Hepatocyte (in vitro differentiated cells): ENCODE measurements at regions not wholly inside any gene's neighbourhood (a gene's known extent, or its start where the extent isn't known, plus 50 kb on each side); places are given as distances from the start of the nearest gene placed in this dataset.
"Not testable (repeated sequence)": the region's sequence is repeated elsewhere in the genome, so short reads cannot be mapped to it uniquely, and the experiment has no call there.

ENCODE experiments used
- DNase-seq: peaks from one replicate; pipeline ENCODE4 v3.0.0-alpha.2; 2016; ENCODE audit warnings: low spot score
- H2AFZ ChIP-seq: fragments of 200-600 bp; sonication (generic); 2 replicates; pipeline ENCODE4 v1.6.0; 2016; ENCODE audit warnings: antibody characterized with exemption, mild to moderate bottlenecking
- H3K27ac ChIP-seq: fragments of 200-600 bp; sonication (generic); 2 replicates; pipeline ENCODE4 v1.5.1; 2016; ENCODE audit warnings: mild to moderate bottlenecking
- H3K27me3 ChIP-seq: fragments of 200-600 bp; sonication (generic); 2 replicates; pipeline ENCODE4 v1.6.1; 2016
- H3K36me3 ChIP-seq: fragments of 200-600 bp; sonication (generic); replicated peaks from 2 replicates; pipeline ENCODE4 v1.5.1; 2016; ENCODE audit warnings: low read depth; ENCODE audit not compliant: insufficient read depth
- H3K4me1 ChIP-seq: fragments of 200-600 bp; sonication (generic); 2 replicates; pipeline ENCODE4 v1.5.1; 2016; ENCODE audit warnings: mild to moderate bottlenecking, moderate library complexity; ENCODE audit not compliant: insufficient read depth
- H3K4me2 ChIP-seq: fragments of 200-600 bp; sonication (generic); 2 replicates; pipeline ENCODE4 v1.6.0; 2016
- H3K4me3 ChIP-seq: fragments of 200-600 bp; sonication (generic); 2 replicates; pipeline ENCODE4 v1.5.1; 2016; ENCODE audit warnings: mild to moderate bottlenecking
- H3K79me2 ChIP-seq: fragments of 200-600 bp; sonication (generic); 2 replicates; pipeline ENCODE4 v1.6.0; 2017; ENCODE audit warnings: mild to moderate bottlenecking
- H3K9me2 ChIP-seq: fragments of 200-600 bp; sonication (generic); replicated peaks from 2 replicates; pipeline ENCODE4 v1.6.0; 2017; ENCODE audit warnings: mild to moderate bottlenecking; ENCODE audit not compliant: insufficient read depth
- H3K9me3 ChIP-seq: fragments of 200-600 bp; sonication (generic); 2 replicates; pipeline ENCODE4 v1.5.1; 2016; ENCODE audit warnings: low read depth, mild to moderate bottlenecking
- H4K20me1 ChIP-seq: fragments of 200-600 bp; sonication (generic); 2 replicates; pipeline ENCODE4 v1.6.0; 2016; ENCODE audit warnings: mild to moderate bottlenecking; ENCODE audit not compliant: insufficient read depth, poor library complexity, severe bottlenecking
- EZH2 ChIP-seq: fragments of 200-600 bp; sonication (generic); IDR thresholded peaks from 2 replicates; pipeline ENCODE4 v1.6.1; 2016; ENCODE audit warnings: antibody characterized with exemption, mild to moderate bottlenecking, borderline replicate concordance
- EZH2phosphoT487 ChIP-seq: fragments of 200-600 bp; sonication (generic); IDR thresholded peaks from one replicate; pipeline ENCODE4 v1.6.1; 2018; ENCODE audit warnings: antibody characterized with exemption, mild to moderate bottlenecking, low read depth, moderate library complexity; ENCODE audit not compliant: unreplicated experiment, severe bottlenecking
- WGBS: methylation state at CpG from one replicate; pipeline ENCODE4 v1.1.6; 2016; ENCODE audit warnings: low lambda C conversion rate; ENCODE audit errors: missing lambda C conversion rate; 5-methylcytosine and 5-hydroxymethylcytosine counted together
- TF ChIP-seq, protein P1 (sequence below): fragments of 200-600 bp; sonication (generic); IDR thresholded peaks from 2 replicates; pipeline ENCODE4 v1.5.1; 2016; ENCODE audit warnings: antibody characterized with exemption, mild to moderate bottlenecking; ENCODE audit not compliant: poor library complexity

GRCh38 chr3:187481426-187481825 lies 113.2 kb downstream of the RTP4 start:
- no peak overlapping the region for H3K4me3 ChIP-seq
- TF ChIP-seq, protein P1, sequence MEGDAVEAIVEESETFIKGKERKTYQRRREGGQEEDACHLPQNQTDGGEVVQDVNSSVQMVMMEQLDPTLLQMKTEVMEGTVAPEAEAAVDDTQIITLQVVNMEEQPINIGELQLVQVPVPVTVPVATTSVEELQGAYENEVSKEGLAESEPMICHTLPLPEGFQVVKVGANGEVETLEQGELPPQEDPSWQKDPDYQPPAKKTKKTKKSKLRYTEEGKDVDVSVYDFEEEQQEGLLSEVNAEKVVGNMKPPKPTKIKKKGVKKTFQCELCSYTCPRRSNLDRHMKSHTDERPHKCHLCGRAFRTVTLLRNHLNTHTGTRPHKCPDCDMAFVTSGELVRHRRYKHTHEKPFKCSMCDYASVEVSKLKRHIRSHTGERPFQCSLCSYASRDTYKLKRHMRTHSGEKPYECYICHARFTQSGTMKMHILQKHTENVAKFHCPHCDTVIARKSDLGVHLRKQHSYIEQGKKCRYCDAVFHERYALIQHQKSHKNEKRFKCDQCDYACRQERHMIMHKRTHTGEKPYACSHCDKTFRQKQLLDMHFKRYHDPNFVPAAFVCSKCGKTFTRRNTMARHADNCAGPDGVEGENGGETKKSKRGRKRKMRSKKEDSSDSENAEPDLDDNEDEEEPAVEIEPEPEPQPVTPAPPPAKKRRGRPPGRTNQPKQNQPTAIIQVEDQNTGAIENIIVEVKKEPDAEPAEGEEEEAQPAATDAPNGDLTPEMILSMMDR: no peak
- TF ChIP-seq EZH2phosphoT487: no peak
- TF ChIP-seq EZH2: no peak
- WGBS: 84% methylated on average over 3 of the region's 3 CpGs

DNA sequence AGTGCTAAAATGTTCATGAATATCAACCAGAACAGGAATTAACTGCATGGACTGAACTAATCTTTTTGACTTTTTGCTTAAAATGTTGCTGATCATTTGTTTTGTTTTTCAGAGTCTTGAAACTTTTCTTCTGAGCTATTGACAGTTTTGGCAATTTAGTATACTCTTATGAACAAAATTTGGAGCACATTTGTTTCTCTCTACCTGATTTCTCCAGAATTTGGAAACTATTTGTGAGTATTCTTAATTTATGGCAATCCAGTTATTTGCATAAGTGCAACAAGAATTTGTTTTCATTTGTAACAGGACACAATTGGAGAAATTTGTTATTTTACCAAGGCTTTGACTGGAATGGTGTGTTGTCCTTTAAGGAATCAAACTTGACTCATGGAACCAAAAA lies 107.4 kb downstream of the RTP4 start:
- not testable (repeated sequence) for H3K27ac ChIP-seq, H3K27me3 ChIP-seq, H3K79me2 ChIP-seq, H4K20me1 ChIP-seq, H3K9me3 ChIP-seq, DNase-seq, H2AFZ ChIP-seq, H3K9me2 ChIP-seq, H3K4me1 ChIP-seq, H3K36me3 ChIP-seq, H3K4me2 ChIP-seq, H3K4me3 ChIP-seq

More at GRCh38 chr3:187481426-187481825, 113.2 kb downstream of the RTP4 start:
- H3K4me2 ChIP-seq: no peak overlapping the region
- H3K79me2 ChIP-seq: no peaks in the 10 kb centered on the region
- no peaks in the 10 kb centered on the region for H3K9me3 ChIP-seq
- DNase-seq: no peak
- no peaks in the 10 kb centered on the region for H4K20me1 ChIP-seq
- no peaks in the 10 kb centered on the region for H3K4me1 ChIP-seq
- no peaks in the 10 kb centered on the region for H3K9me2 ChIP-seq
- no peak overlapping the region for H2AFZ ChIP-seq
- H3K27ac ChIP-seq: no peak overlapping the region
- H3K36me3 ChIP-seq: no peaks in the 10 kb centered on the region
- H3K27me3 ChIP-seq: no peaks in the 10 kb centered on the region

DNA sequence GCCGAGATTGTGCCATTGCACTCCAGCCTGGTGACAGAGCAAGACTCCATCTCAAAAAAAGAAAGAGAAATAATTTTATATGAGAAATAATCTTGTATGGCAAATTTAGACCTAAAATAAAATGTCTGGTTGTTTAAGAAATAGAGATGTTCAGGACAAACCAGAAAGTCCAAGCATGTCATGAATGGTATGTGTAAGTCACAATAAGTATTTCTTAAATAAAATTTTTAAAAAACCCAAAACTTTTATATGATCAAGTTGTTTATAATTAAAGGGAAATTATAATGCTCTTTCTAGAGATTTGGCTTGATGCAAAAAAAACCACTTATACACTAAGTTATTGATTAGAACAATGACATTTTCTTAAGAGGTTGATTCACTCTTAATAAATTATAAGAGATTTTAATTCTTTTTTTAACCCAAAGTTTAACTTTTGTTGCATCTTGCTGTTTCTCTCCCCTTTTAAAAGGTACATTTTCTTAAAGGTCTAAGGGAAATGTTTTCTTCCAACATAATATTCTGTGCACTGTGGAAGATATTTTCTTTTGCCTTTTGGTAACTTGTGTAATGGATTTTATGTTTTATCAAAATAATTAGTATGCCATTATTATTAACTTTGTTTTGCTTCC lies 105.7 kb downstream of the RTP4 start:
- Histone ChIP-seq H3K9me2 (no peaks in the 10 kb centered on the region), H3K79me2 (no peaks in the 10 kb centered on the region), H3K27me3 (no peaks in the 10 kb centered on the region), H3K36me3 (no peaks in the 10 kb centered on the region), H2AFZ (no peak overlapping the region), H3K27ac (no peak overlapping the region), H4K20me1 (no peaks in the 10 kb centered on the region), H3K4me1 (no peaks in the 10 kb centered on the region), H3K9me3 (peaks cover 7% of the 10 kb centered on the region), H3K4me3 (no peak overlapping the region), H3K4me2 (no peak overlapping the region)
- TF ChIP-seq EZH2phosphoT487 (no peak), EZH2 (no peak)
- TF ChIP-seq, protein P1: no peak
- 100% methylated on average over 1 of the region's 1 CpG for WGBS
- no peak for DNase-seq

DNA sequence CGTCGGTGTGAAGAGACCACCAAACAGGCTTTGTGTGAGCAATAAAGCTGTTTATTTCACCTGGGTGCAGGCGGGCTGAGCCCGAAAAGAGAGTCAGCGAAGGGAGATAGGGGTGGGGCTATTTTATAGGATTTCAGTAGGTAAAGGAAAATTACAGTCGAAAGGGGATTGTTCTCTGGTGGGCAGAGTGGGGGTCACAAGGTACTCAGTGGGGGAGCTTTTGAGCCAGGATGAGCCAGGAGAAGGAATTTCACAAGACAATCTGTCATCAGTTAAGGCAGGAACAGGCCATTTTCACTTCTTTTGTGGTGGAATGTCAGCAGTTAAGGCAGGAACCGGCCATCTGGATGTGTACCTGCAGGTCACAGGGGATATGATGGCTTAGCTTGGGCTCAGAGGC lies 98.1 kb downstream of the RTP4 start:
- H3K4me2 ChIP-seq, H3K27me3 ChIP-seq, H4K20me1 ChIP-seq, H3K9me3 ChIP-seq, DNase-seq, H3K4me1 ChIP-seq, H3K36me3 ChIP-seq, H3K4me3 ChIP-seq, H2AFZ ChIP-seq, H3K79me2 ChIP-seq, H3K27ac ChIP-seq, H3K9me2 ChIP-seq: not testable (repeated sequence)
- 60% methylated on average over 7 of the region's 7 CpGs for WGBS

DNA sequence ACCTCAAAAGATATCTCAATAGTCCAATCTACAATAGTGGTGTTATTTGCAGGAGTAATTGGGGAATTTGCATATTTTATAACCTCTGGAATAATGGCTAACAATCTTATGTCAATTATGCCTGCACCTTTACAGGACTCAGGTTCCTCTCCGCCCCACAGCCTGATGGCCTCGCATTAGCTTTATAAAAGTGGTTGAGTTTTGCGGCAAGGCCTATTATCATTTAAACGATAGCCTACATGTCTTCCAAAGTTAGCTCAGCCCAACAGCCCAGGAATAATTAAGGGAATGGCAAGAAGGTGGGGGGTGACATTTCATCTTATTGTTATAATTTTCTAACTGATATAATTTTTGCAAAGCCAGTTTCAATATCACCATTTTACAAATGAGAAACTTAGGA lies 97.3 kb downstream of the RTP4 start:
- Histone ChIP-seq H3K4me1 (no peaks in the 10 kb centered on the region), H3K4me3 (no peak overlapping the region), H3K36me3 (no peaks in the 10 kb centered on the region), H3K27ac (no peak overlapping the region), H3K79me2 (no peaks in the 10 kb centered on the region), H3K27me3 (no peaks in the 10 kb centered on the region), H3K9me2 (no peaks in the 10 kb centered on the region), H4K20me1 (no peaks in the 10 kb centered on the region), H3K4me2 (no peak overlapping the region), H2AFZ (no peak overlapping the region), H3K9me3 (no peaks in the 10 kb centered on the region)
- TF ChIP-seq EZH2phosphoT487 (no peak), EZH2 (no peak)
- TF ChIP-seq, protein P1: no peak
- DNase-seq: no peak
- 77% methylated on average over 4 of the region's 4 CpGs for WGBS
